ENCODE measurements at regions not wholly inside any gene's neighbourhood (a gene's known extent, or its start where the extent isn't known, plus 50 kb on each side); places are given as distances from the start of the nearest gene placed in this dataset.

GRCh38 chr1:14451217-14451616, 147.3 kb upstream of the KAZN start:
- H3K4me1 ChIP-seq (ENCODE audit: insufficient read depth, low read length) = no peaks in the 10 kb centered on the region
- peaks cover 0 to 5% (median 2%) of the 10 kb centered on the region in 5 donors for H3K9me3 Mint-ChIP-seq
- H3K9me3 ChIP-seq (ENCODE audit: low read length) = no peaks in the 10 kb centered on the region
- ChIA-PET CTCF (no interaction called here), POLR2A (no interaction called here)
- H3K36me3 ChIP-seq (ENCODE audit: insufficient read depth, low read length) = no peaks in the 10 kb centered on the region
- H3K4me1 Mint-ChIP-seq = no peaks in the 10 kb centered on the region
- H3K27ac ChIP-seq (ENCODE audit: low read depth, low read length) = no peak overlapping the region
- H3K36me3 Mint-ChIP-seq = no peaks in the 10 kb centered on the region
- H3K27ac Mint-ChIP-seq = no peak overlapping the region
- H3K27me3 ChIP-seq (ENCODE audit: insufficient read depth, low read length, poor library complexity, severe bottlenecking) = no peaks in the 10 kb centered on the region
- H3K4me3 ChIP-seq (ENCODE audit: low read length) = no peak overlapping the region
- peaks cover 2 to 3% of the 10 kb centered on the region in 2 donors for H3K27me3 Mint-ChIP-seq
- H3K4me3 Mint-ChIP-seq = no peak overlapping the region
- no peak for DNase-seq

- ChIA-PET CTCF (no interaction called here), POLR2A (no interaction called here)
- no peak overlapping the region for H3K4me3 Mint-ChIP-seq
- no peaks in the 10 kb centered on the region for H3K4me1 Mint-ChIP-seq
- DNase-seq = no peak
- no peaks in the 10 kb centered on the region for H3K36me3 Mint-ChIP-seq
- H3K9me3 Mint-ChIP-seq = peaks cover 0 to 5% (median under 1%) of the 10 kb centered on the region in 5 donors
- no peak overlapping the region for H3K4me3 ChIP-seq (ENCODE audit: low read length)
- no peaks in the 10 kb centered on the region for H3K4me1 ChIP-seq (ENCODE audit: insufficient read depth, low read length)
- no peaks in the 10 kb centered on the region for H3K27me3 ChIP-seq (ENCODE audit: insufficient read depth, low read length, poor library complexity, severe bottlenecking)
- peaks cover 0 to under 1% of the 10 kb centered on the region in 2 donors for H3K27me3 Mint-ChIP-seq
- no peak overlapping the region for H3K27ac Mint-ChIP-seq
- H3K36me3 ChIP-seq (ENCODE audit: insufficient read depth, low read length) = no peaks in the 10 kb centered on the region
- H3K9me3 ChIP-seq (ENCODE audit: low read length) = no peaks in the 10 kb centered on the region
- H3K27ac ChIP-seq (ENCODE audit: low read depth, low read length) = no peak overlapping the region
Observed at GRCh38 chr1:14452551-14452950, 145.9 kb upstream of the KAZN start.

GRCh38 chr1:14460173-14460572, 138.3 kb upstream of the KAZN start:
- Histone ChIP-seq H3K27me3 (ENCODE audit: insufficient read depth, low read length, poor library complexity, severe bottlenecking) (no peaks in the 10 kb centered on the region), H3K36me3 (ENCODE audit: insufficient read depth, low read length) (no peaks in the 10 kb centered on the region), H3K4me1 (ENCODE audit: insufficient read depth, low read length) (no peaks in the 10 kb centered on the region), H3K4me3 (ENCODE audit: low read length) (no peak overlapping the region), H3K27ac (ENCODE audit: low read depth, low read length) (no peak overlapping the region), H3K9me3 (ENCODE audit: low read length) (no peaks in the 10 kb centered on the region)
- no peak overlapping the region for H3K4me3 Mint-ChIP-seq
- no peak for DNase-seq
- ChIA-PET CTCF (no interaction called here), POLR2A (no interaction called here)
- no peaks in the 10 kb centered on the region for H3K9me3 Mint-ChIP-seq
- no peaks in the 10 kb centered on the region for H3K36me3 Mint-ChIP-seq
- no peaks in the 10 kb centered on the region for H3K4me1 Mint-ChIP-seq
- H3K27me3 Mint-ChIP-seq = peaks cover 5 to 6% of the 10 kb centered on the region in 2 donors
- no peak overlapping the region for H3K27ac Mint-ChIP-seq

DNA sequence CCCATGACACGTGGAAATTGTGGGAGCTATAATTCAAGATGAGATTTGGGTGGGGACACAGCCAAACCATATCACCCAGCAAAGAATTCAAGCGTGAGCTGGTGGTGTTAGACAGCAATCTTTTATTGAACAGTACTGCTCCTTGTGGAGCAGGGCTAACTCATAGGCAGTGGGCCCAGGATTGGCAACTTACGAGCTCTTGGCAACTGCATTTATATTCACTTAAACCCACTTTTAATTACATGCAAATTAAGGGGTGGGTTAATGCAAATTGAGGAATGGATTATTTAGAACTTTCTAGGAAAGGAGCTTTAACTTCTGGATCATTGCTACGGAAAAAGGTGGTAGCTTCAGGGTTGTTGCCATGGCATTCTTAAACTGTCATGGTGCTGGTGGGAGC, 135.6 kb upstream of the KAZN start:
- Histone ChIP-seq H3K27me3 (ENCODE audit: insufficient read depth, low read length, poor library complexity, severe bottlenecking) (no peaks in the 10 kb centered on the region), H3K4me1 (ENCODE audit: insufficient read depth, low read length) (no peaks in the 10 kb centered on the region), H3K36me3 (ENCODE audit: insufficient read depth, low read length) (no peaks in the 10 kb centered on the region), H3K4me3 (ENCODE audit: low read length) (no peak overlapping the region), H3K27ac (ENCODE audit: low read depth, low read length) (no peak overlapping the region), H3K9me3 (ENCODE audit: low read length) (no peaks in the 10 kb centered on the region)
- POLR2A ChIA-PET = no interaction called here
- CTCF ChIA-PET = no interaction called here
- Mint-ChIP-seq H3K36me3 (no peaks in the 10 kb centered on the region), H3K4me3 (no peak overlapping the region), H3K27ac (no peak overlapping the region), H3K4me1 (no peaks in the 10 kb centered on the region), H3K27me3 (peaks cover 5 to 6% of the 10 kb centered on the region in 2 donors), H3K9me3 (no peaks in the 10 kb centered on the region)
- DNase-seq = no peak

GRCh38 chr1:14466006-14466405, 132.5 kb upstream of the KAZN start:
- no peak for DNase-seq
- Histone ChIP-seq H3K27ac (ENCODE audit: low read depth, low read length) (no peak overlapping the region), H3K4me1 (ENCODE audit: insufficient read depth, low read length) (no peaks in the 10 kb centered on the region), H3K36me3 (ENCODE audit: insufficient read depth, low read length) (no peaks in the 10 kb centered on the region), H3K27me3 (ENCODE audit: insufficient read depth, low read length, poor library complexity, severe bottlenecking) (no peaks in the 10 kb centered on the region), H3K9me3 (ENCODE audit: low read length) (no peaks in the 10 kb centered on the region), H3K4me3 (ENCODE audit: low read length) (no peak overlapping the region)
- Mint-ChIP-seq H3K27me3 (peaks cover 5 to 6% of the 10 kb centered on the region in 2 donors), H3K4me3 (no peak overlapping the region), H3K27ac (no peak overlapping the region), H3K9me3 (no peaks in the 10 kb centered on the region), H3K36me3 (no peaks in the 10 kb centered on the region), H3K4me1 (no peaks in the 10 kb centered on the region)
- CTCF ChIA-PET = no interaction called here
- POLR2A ChIA-PET = no interaction called here

DNA sequence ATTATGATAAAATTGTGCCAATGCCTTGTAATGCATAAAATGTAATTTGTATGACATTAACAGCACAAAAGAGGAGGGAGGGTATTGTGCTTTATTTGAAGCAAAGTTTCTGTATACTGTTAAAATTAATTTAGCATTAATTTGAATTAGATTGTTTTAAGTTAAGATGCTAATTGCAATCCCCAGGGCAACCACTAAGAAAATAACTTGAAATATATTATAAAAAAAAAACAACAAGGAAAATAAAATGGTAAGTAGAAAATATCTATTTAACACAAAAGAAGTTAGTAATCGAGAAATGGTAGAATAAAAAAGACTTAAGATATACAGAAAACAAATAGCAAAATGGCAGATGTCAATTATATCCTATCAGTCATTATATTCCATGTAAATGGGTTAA, 131.4 kb upstream of the KAZN start:
- H3K27ac Mint-ChIP-seq = no peak overlapping the region
- POLR2A ChIA-PET = no interaction called here
- no peak for DNase-seq

DNA sequence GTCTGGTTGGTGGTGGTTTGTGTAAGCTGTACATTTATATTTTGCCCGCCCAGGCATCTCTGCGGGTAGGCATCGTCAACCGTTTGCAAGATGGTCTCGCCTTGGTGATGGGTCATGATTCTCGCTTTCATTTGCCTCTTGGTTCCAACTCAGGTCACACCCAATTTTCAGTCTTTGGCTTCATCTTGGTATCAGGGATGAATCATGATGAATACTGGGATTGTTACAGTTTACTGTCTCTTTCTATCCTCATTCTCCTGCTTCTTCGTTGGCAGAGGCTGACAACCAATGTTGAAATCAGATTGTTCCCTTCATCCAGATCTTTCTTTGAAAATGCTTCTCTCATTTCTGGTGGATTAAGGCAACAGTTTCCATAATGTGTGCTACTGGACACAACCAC, 129.7 kb upstream of the KAZN start:
- no peak overlapping the region for H3K27ac Mint-ChIP-seq
- H3K36me3 ChIP-seq (ENCODE audit: insufficient read depth, low read length) = no peaks in the 10 kb centered on the region
- no peaks in the 10 kb centered on the region for H3K4me1 ChIP-seq (ENCODE audit: insufficient read depth, low read length)
- H3K27me3 Mint-ChIP-seq = peaks cover 0 to 3% of the 10 kb centered on the region in 2 donors
- no peak overlapping the region for H3K27ac ChIP-seq (ENCODE audit: low read depth, low read length)
- CTCF ChIA-PET = no interaction called here
- H3K9me3 Mint-ChIP-seq = no peaks in the 10 kb centered on the region
- H3K4me3 ChIP-seq (ENCODE audit: low read length) = no peak overlapping the region
- H3K4me1 Mint-ChIP-seq = no peaks in the 10 kb centered on the region
- POLR2A ChIA-PET = no interaction called here
- peaks cover 0 to under 1% (median 0%) of the 10 kb centered on the region in 3 donors for H3K36me3 Mint-ChIP-seq
- no peak overlapping the region for H3K4me3 Mint-ChIP-seq
- no peaks in the 10 kb centered on the region for H3K27me3 ChIP-seq (ENCODE audit: insufficient read depth, low read length, poor library complexity, severe bottlenecking)
- no peaks in the 10 kb centered on the region for H3K9me3 ChIP-seq (ENCODE audit: low read length)
- DNase-seq = no peak

More for the DNA sequence above, 131.4 kb upstream of the KAZN start:
- Mint-ChIP-seq H3K27me3 (peaks cover 5 to 6% of the 10 kb centered on the region in 2 donors), H3K4me3 (no peak overlapping the region), H3K4me1 (no peaks in the 10 kb centered on the region), H3K9me3 (no peaks in the 10 kb centered on the region), H3K36me3 (no peaks in the 10 kb centered on the region)
- no peaks in the 10 kb centered on the region for H3K9me3 ChIP-seq (ENCODE audit: low read length)
- H3K27me3 ChIP-seq (ENCODE audit: insufficient read depth, low read length, poor library complexity, severe bottlenecking) = no peaks in the 10 kb centered on the region
- no peak overlapping the region for H3K27ac ChIP-seq (ENCODE audit: low read depth, low read length)
- CTCF ChIA-PET = no interaction called here
- no peaks in the 10 kb centered on the region for H3K36me3 ChIP-seq (ENCODE audit: insufficient read depth, low read length)
- no peaks in the 10 kb centered on the region for H3K4me1 ChIP-seq (ENCODE audit: insufficient read depth, low read length)
- no peak overlapping the region for H3K4me3 ChIP-seq (ENCODE audit: low read length)

- H3K4me1 Mint-ChIP-seq = no peaks in the 10 kb centered on the region
- CTCF ChIA-PET = no interaction called here
Observed at GRCh38 chr1:14470802-14471201, 127.7 kb upstream of the KAZN start.

GRCh38 chr1:14474856-14475255, 123.6 kb upstream of the KAZN start:
- POLR2A ChIA-PET = no interaction called here
- H3K27ac Mint-ChIP-seq = no peak overlapping the region
- no peaks in the 10 kb centered on the region for H3K4me1 ChIP-seq (ENCODE audit: insufficient read depth, low read length)

More at GRCh38 chr1:14470802-14471201, 127.7 kb upstream of the KAZN start:
- Mint-ChIP-seq H3K27ac (no peak overlapping the region), H3K36me3 (peaks cover 0 to 1% (median 0%) of the 10 kb centered on the region in 3 donors), H3K4me3 (no peak overlapping the region), H3K27me3 (peaks cover 0 to 3% of the 10 kb centered on the region in 2 donors), H3K9me3 (peaks cover 0 to 3% (median 0%) of the 10 kb centered on the region in 5 donors)
- Histone ChIP-seq H3K27ac (ENCODE audit: low read depth, low read length) (no peak overlapping the region), H3K4me1 (ENCODE audit: insufficient read depth, low read length) (no peaks in the 10 kb centered on the region), H3K9me3 (ENCODE audit: low read length) (no peaks in the 10 kb centered on the region), H3K4me3 (ENCODE audit: low read length) (no peak overlapping the region), H3K27me3 (ENCODE audit: insufficient read depth, low read length, poor library complexity, severe bottlenecking) (no peaks in the 10 kb centered on the region), H3K36me3 (ENCODE audit: insufficient read depth, low read length) (no peaks in the 10 kb centered on the region)
- DNase-seq = no peak
- POLR2A ChIA-PET = no interaction called here

More at GRCh38 chr1:14474856-14475255, 123.6 kb upstream of the KAZN start:
- Mint-ChIP-seq H3K36me3 (peaks cover 0 to 1% (median 0%) of the 10 kb centered on the region in 3 donors), H3K4me1 (no peaks in the 10 kb centered on the region), H3K4me3 (no peak overlapping the region), H3K27me3 (peaks cover 0 to 3% of the 10 kb centered on the region in 2 donors), H3K9me3 (peaks cover 0 to 3% (median 0%) of the 10 kb centered on the region in 5 donors)
- CTCF ChIA-PET = no interaction called here
- no peaks in the 10 kb centered on the region for H3K27me3 ChIP-seq (ENCODE audit: insufficient read depth, low read length, poor library complexity, severe bottlenecking)
- DNase-seq = no peak
- H3K4me3 ChIP-seq (ENCODE audit: low read length) = no peak overlapping the region
- H3K27ac ChIP-seq (ENCODE audit: low read depth, low read length) = no peak overlapping the region
- no peaks in the 10 kb centered on the region for H3K36me3 ChIP-seq (ENCODE audit: insufficient read depth, low read length)
- no peaks in the 10 kb centered on the region for H3K9me3 ChIP-seq (ENCODE audit: low read length)
